GM21619 (cell line): ENCODE measurements at regions not wholly inside any gene's neighbourhood (a gene's known extent, or its start where the extent isn't known, plus 50 kb on each side); places are given as distances from the start of the nearest gene placed in this dataset.
"Not testable (repeated sequence)": the region's sequence is repeated elsewhere in the genome, so short reads cannot be mapped to it uniquely, and the experiment has no call there.

ENCODE experiments used
- ATAC-seq: cut with Tn5 transposase; IDR thresholded peaks from one replicate; pipeline ENCODE4 v1.9.1; 2021; ENCODE audit not compliant: unreplicated experiment

DNA sequence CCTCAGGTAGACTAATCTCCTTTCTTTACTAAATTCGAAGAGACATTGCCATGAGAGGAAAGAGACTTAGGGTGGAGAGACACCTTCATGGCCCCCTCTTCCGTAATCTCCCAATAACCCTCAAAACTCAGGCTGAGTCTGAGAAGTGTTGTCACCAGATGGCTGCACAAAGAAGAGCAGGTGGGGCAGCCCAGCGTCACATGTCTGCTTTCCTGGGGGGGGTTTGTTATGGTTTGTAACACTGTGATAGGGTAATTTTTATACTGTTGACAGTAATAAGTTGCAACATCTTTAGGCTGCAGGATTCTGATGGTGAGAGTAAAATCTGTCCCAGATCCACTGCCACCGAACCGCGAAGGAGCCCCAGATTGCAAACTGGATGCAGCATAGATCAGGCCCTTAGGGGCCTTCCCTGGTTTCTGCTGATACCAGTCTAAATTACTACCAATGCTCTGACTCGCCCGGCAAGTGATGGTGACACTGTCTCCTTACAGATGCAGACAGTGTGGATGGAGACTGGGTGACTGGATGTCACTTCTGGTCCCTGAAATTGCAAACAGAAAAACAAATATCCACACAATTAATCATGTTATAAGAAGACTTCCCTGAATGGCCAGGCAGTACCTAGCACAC lies 595.1 kb downstream of the RPIA start:
- ATAC-seq: not testable (repeated sequence)

DNA sequence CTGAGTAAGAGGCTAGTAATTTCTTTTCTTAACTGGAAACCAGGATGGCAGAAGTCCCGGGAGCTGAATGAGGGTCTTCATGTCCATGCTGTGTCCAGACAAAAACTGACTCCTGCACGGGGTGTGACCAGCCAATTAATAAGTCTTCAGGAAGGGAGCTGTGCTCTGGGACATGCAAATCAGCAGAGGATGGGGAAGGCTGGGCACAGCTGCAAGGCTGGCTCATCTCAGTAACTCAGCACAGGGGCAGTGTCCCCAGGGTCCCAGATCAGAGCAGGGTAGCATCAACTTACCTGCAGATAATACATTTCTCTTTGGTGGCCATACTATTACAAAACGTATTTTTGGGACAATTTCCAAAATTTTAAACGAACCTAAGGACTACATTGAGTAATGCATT lies 595.6 kb downstream of the RPIA start:
- ATAC-seq: not testable (repeated sequence)

DNA sequence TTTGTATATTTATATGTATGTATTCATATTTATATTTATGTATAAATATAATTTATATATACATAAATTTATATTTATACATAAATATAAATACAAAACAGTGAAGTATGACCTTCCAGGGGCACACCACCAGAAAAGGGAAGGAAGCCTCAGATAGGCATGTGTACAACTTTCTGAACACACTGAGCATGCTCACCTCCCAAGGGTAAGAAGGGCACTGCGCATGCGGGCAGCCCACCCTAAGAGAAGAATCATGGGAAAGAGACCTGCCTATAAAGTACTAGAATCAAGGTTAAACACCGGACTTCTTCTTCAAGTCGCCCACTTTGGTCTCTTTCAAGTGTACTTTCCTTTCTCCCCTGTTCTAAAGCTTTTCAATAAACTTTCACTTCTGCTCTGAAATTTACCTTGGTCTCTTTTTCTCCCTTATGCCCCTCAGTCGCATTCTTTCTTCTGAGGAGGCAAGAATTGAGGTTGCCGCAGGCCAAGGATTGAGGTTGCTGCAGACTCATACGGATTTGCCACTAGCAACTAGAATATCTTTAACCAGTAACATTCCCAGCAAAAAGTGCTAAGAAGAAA lies 600.3 kb downstream of the RPIA start:
- ATAC-seq: not testable (repeated sequence)

DNA sequence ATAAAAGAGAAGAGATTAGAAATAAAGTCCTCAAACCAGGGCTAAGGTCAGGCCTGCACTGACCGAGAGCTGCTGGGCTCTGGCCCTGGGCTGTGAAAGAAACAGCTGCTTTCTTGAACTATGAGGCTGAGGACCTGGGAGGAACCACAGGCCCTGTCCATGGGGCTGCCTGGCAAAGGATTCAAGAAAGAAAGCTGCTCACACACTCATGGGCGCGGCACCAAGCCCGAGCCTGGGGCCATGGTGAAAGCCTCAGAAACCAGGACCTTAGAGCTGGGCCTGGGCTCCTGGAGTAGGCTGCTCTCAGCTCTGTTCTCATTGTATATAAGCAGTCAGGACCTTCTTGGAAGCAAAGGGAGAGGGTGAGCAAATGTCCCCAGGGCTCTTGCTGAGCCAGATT lies 601.9 kb downstream of the RPIA start:
- not testable (repeated sequence) for ATAC-seq

DNA sequence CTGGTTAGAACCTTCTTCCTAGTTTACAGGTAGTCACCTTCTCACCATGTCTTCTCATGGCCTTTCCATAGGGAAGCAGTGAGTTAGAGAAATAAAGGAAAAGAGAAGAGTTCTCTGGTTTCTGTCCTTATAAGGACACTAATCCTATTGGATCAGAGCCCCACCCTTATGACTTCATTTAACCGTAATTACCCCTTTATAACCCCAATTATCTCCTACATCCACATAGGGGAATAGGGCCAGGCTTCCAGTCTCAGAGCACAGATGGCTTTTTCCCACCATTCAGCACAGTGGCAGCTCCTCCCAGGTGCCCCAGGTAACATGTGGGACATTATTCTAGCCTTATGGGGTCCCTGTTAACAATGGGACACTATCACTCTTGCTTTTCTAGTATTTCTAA lies 602.9 kb downstream of the RPIA start:
- ATAC-seq: not testable (repeated sequence)

DNA sequence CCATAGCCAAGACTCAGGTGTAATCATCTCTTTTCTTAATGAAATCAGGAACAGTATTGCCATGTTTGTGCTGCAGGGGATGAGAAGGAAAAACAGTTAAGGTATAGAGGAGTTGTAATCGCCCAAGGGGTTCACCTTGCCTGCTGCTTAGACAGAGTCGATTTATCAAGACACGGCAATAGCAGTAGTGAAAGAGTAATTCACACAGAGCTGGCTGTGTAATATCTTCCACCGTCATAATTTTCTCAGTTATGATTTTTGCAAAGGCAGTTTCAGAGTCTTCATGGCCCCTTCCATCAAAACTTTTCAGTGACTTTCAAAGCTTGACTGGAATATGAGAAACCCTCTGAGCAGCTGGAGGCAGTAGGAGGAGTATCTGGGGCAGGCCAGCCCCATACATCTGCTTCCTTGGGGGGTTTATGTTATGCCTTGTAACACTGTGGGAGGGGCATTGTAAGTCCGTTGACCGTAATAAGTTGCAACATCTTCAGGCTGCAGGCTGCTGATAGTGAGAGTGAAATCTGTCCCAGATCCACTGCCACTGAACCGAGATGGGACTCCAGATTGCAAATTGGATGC lies 605.4 kb downstream of the RPIA start:
- ATAC-seq: not testable (repeated sequence)

DNA sequence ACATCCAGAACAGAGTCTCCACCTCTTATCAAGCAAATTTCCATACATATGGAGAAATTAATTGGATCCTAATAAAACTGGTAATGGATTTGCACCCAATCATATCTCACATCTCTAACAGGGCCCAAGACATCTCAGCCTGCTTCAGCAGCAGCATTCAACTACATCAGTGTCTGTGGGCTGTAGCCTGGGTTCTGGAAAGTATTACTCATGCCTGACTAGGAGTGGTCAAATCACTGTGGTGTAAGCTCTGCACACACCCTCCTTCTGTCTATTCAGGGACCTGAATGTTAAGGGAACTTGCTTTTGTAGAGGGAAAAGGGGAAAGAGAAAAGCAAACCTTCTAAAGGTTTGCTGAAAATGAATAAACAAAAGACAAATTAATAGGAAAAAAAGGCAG lies 607.7 kb downstream of the RPIA start:
- not testable (repeated sequence) for ATAC-seq

DNA sequence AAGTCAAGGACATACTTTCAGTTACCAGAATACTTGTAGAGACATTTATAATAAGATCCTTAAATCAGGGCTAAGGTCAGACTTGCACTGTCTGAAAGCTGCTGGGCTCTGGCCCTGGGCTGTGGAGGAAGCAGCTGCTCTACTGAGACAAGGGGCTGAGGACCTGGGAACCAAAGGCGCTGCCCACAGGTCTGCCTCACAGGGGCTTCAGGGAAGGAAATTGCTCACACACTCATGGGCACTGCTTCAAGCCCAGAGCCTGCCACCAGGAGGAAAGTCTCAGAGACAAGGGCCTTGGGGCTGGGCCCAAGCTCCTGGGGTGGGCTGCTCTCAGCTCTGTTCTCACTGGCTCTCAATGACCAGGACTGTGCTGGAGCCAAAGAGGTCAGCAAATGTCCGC lies 614.1 kb downstream of the RPIA start:
- ATAC-seq: not testable (repeated sequence)

DNA sequence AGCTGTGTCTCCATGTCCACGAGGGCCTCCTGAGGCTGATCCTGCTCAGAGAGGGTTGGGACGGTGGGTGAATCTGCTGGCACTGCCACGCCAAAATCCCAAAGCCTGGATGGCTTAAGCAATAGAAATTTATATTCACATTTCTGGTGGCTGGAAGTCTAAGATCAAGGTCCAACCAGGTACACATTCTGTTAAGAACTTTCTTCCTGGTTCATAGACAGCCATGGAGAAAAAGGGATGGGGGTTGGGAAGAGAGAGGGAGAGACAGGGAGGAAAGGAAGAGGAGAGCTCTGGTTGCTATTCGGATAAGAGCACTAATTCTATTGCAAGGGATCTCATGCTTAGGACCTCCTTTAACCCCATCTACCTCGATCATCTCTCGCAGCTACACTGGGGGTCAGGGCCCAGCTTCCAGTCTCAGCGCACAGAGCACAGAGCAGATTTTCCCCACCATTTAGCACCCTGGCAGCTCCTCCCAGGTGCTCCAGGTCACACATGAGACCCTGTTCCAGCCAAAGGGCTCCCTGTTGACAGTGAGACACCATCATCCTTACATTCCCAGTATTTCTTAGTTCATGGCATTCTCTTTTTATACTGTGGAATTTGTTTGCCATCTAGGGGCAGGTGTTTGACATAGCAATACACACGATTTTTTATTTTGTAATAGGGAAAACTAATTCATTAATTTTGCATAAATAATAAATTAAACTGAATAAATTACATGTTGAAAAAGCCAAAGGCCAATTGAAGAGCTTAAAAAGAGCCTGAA lies 615.6 kb downstream of the RPIA start:
- ATAC-seq: not testable (repeated sequence)

DNA sequence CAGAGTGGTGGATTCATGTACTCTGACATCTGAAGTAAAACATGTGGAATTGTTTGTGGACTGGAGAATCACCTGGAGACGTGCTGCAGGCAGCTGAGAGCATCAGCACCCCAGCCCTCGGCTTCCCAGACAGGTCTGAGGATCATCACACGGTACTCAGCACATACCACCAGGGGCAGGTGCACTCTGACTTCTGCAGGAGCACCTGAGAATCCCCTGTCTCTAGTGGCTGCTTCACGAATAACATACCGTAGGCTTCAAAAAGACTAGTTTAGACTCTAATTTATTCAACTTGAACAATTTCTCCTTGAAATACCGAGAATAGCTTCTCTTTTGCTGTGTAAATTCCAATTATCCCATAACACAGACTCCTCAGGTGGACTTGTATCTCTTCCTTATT lies 627.5 kb downstream of the RPIA start:
- ATAC-seq: not testable (repeated sequence)

DNA sequence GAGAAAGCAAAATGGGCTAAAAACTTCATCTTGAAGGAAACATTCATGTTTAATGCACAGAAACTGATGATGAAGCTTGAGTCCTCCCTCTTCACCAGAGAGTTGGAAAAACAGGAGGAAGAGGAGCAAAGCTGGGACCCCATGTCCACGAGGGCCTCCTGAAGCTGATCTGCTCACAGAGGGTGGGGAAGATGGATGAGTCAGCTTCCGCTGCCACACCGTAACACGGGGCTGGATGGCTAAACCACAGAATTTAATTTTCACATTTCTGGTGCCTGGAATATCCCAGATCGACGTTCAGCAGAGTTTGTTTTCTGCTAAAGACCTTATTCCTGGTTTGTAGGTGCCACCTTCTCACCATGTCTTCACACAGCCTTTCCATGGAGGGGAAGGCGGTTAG lies 634.4 kb downstream of the RPIA start:
- not testable (repeated sequence) for ATAC-seq

DNA sequence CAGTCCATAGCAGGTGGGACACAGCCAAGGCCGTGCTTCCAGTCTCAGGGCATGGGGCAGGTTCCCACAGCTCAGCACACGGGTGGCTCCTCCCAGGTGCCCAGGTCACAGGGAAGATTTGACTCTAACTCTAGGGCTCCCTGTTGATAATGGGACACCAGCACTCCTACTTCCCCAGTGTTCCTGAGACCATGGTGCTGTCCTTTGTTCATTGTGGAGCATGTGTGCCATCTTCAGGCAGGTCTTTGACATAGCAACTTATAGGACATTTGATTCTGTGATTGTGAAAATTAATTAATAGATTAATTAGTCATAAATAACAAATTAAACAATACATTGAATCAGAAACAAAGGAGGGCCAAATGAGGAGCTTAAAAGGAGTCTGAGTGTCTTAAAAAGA lies 635.0 kb downstream of the RPIA start:
- not testable (repeated sequence) for ATAC-seq

DNA sequence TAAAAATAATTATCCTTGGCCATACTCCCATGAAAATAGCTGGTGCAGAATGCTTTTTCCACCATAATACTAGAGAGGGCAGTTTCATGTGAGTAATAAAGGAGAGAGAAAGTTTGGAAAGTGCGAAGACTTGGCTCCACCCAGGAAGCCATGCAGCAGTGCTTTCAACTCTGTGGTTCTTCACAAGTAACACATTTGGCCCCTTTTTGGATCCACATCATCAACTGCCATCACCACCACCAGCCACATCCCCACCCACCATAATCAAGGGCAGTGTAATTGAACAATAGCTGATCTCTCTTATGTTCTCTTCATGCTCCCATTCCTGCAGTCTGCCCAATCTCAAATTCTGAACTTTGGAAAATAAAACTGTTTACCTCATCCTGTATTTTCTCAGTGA lies 637.3 kb downstream of the RPIA start:
- ATAC-seq: not testable (repeated sequence)
